Breast epithelium (tissue), 4 donors: ENCODE measurements at regions not wholly inside any gene's neighbourhood (a gene's known extent, or its start where the extent isn't known, plus 50 kb on each side); places are given as distances from the start of the nearest gene placed in this dataset.

ENCODE experiments used
- DNase-seq, 2 donors: peaks; one replicate each; pipeline ENCODE4 v3.0.0-alpha.2; 2019; ENCODE audit warnings: low spot score in 2 of 2
- H3K27ac ChIP-seq, 2 donors: fragments of 200-600 bp; sonication (generic) in 1 of 2; one replicate each; pipeline ENCODE4 v1.5.1; 2016 to 2019; ENCODE audit warnings: mild to moderate bottlenecking in 1 of 2
- H3K27me3 ChIP-seq, 2 donors: fragments of 200-600 bp; sonication (generic) in 1 of 2; one replicate each; pipeline versions ENCODE4 v1.5.1 to v1.6.0; 2017 to 2019; ENCODE audit warnings: control low read depth in 1 of 2, mild to moderate bottlenecking in 1 of 2
- H3K36me3 ChIP-seq: fragments of 200-600 bp; one replicate; pipeline ENCODE4 v1.5.1; 2019
- H3K4me1 ChIP-seq, 2 donors: fragments of 200-600 bp; sonication (generic); one replicate each; pipeline ENCODE4 v1.5.1; 2016 to 2019; ENCODE audit warnings: control low read depth in 1 of 2
- H3K4me3 ChIP-seq, 3 donors: fragments of 200-600 bp; sonication (generic); 1 replicate in 2 of 3; 2 replicates in 1 of 3; pipeline ENCODE4 v1.5.1; 2016 to 2019; ENCODE audit warnings: mild to moderate bottlenecking in 3 of 3, moderate library complexity in 2 of 3
- H3K9me3 ChIP-seq, 2 donors: fragments of 200-600 bp; sonication (generic) in 1 of 2; one replicate each; pipeline ENCODE4 v1.5.1; 2016 to 2019; ENCODE audit warnings: control low read depth in 1 of 2
- CTCF ChIP-seq, 3 donors: fragments of 450-650 bp; IDR thresholded peaks; one replicate each; pipeline ENCODE4 v1.5.1; 2016 to 2017; ENCODE audit warnings: antibody characterized with exemption in 3 of 3, mild to moderate bottlenecking in 3 of 3, moderate library complexity in 3 of 3
- POLR2A ChIP-seq: fragments of 450-650 bp; IDR thresholded peaks from one replicate; pipeline ENCODE4 v1.6.1; 2016; ENCODE audit warnings: antibody characterized with exemption, mild to moderate bottlenecking, moderate library complexity
- POLR2AphosphoS5 ChIP-seq, 3 donors: sonication (generic); formaldehyde crosslinking; IDR thresholded peaks; one replicate each; pipeline ENCODE4 v1.6.1; 2017; ENCODE audit warnings: antibody characterized with exemption in 3 of 3
- intact Hi-C: fragments of 100-400 bp; cut with DNase I; formaldehyde crosslinking; loops from one replicate; pipeline ENCODE4 v1.15.1; 2023; ENCODE audit warnings: low total_unique reads

GRCh38 chr10:78382047-78382446, 348.4 kb downstream of the RPS24 start:
- no peaks in the 10 kb centered on the region for H3K27me3 ChIP-seq
- peaks cover 0 to 3% of the 10 kb centered on the region in 2 donors for H3K9me3 ChIP-seq
- H3K4me3 ChIP-seq: no peak overlapping the region
- no peaks in the 10 kb centered on the region for H3K4me1 ChIP-seq
- DNase-seq: no peak
- H3K27ac ChIP-seq: no peak overlapping the region
- H3K36me3 ChIP-seq: no peaks in the 10 kb centered on the region
- TF ChIP-seq POLR2AphosphoS5 (IDR thresholded peaks at IDR 0.05) (no peak), POLR2A (no peak), CTCF (IDR thresholded peaks at IDR 0.05) (no peak)
- intact Hi-C loops: no loop called here

DNA sequence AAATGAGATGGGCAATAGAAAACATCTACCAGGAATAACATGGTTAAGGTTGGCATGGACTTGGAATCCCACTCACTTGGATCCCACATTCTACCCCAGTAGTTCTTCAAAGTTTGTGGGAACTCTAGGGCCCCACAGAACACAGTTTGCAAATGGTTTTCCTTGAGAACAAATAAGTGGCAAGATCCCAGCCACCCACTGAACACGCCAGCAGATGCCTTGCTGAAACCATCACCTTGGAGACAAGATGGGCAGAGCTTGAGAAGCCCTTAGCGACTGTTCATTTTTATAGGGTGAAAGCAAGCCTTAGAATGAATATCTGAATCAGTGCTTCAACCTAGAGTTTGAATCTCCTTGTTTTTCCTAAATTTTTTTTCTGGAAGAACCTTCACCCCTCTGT, 349.1 kb downstream of the RPS24 start:
- no peak for DNase-seq
- Histone ChIP-seq H3K27ac (no peak overlapping the region), H3K27me3 (no peaks in the 10 kb centered on the region), H3K36me3 (no peaks in the 10 kb centered on the region), H3K4me1 (no peaks in the 10 kb centered on the region), H3K9me3 (peaks cover 0 to 3% of the 10 kb centered on the region in 2 donors), H3K4me3 (no peak overlapping the region)
- intact Hi-C loops: no loop called here
- TF ChIP-seq POLR2AphosphoS5 (IDR thresholded peaks at IDR 0.05) (no peak), POLR2A (no peak)

- intact Hi-C loops: no loop called here
- no peak overlapping the region for H3K27ac ChIP-seq
- no peak for TF ChIP-seq POLR2A
- no peak for TF ChIP-seq POLR2AphosphoS5 (IDR thresholded peaks at IDR 0.05)
- TF ChIP-seq CTCF (IDR thresholded peaks at IDR 0.05): no peak
Measured at GRCh38 chr10:78383378-78384048, 349.9 kb downstream of the RPS24 start.

GRCh38 chr10:78384049-78384431, 350.4 kb downstream of the RPS24 start:
- DNase-seq: no peak
- H3K4me1 ChIP-seq: no peaks in the 10 kb centered on the region
- no peaks in the 10 kb centered on the region for H3K36me3 ChIP-seq
- H3K9me3 ChIP-seq: peaks cover 0 to 3% of the 10 kb centered on the region in 2 donors
- H3K4me3 ChIP-seq: no peak overlapping the region
- no peak overlapping the region for H3K27ac ChIP-seq
- H3K27me3 ChIP-seq: no peaks in the 10 kb centered on the region
- TF ChIP-seq POLR2A (no peak), POLR2AphosphoS5 (IDR thresholded peaks at IDR 0.05) (no peak), CTCF (IDR thresholded peaks at IDR 0.05) (no peak)
- intact Hi-C loops: no loop called here

More at GRCh38 chr10:78383378-78384048, 349.9 kb downstream of the RPS24 start:
- DNase-seq: no peak
- H3K4me3 ChIP-seq: no peak overlapping the region
- H3K36me3 ChIP-seq: no peaks in the 10 kb centered on the region
- no peaks in the 10 kb centered on the region for H3K4me1 ChIP-seq
- H3K27me3 ChIP-seq: no peaks in the 10 kb centered on the region
- peaks cover 0 to 3% of the 10 kb centered on the region in 2 donors for H3K9me3 ChIP-seq

GRCh38 chr10:78385599-78385998, 351.9 kb downstream of the RPS24 start:
- H3K36me3 ChIP-seq: no peaks in the 10 kb centered on the region
- no peaks in the 10 kb centered on the region for H3K27me3 ChIP-seq
- DNase-seq: no peak
- TF ChIP-seq CTCF (IDR thresholded peaks at IDR 0.05) (no peak), POLR2AphosphoS5 (IDR thresholded peaks at IDR 0.05) (no peak), POLR2A (no peak)
- no peaks in the 10 kb centered on the region for H3K4me1 ChIP-seq
- intact Hi-C loops: no loop called here
- no peak overlapping the region for H3K4me3 ChIP-seq
- H3K27ac ChIP-seq: no peak overlapping the region
- H3K9me3 ChIP-seq: no peaks in the 10 kb centered on the region
